AG20443 (cell line): ENCODE measurements at regions not wholly inside any gene's neighbourhood (a gene's known extent, or its start where the extent isn't known, plus 50 kb on each side); places are given as distances from the start of the nearest gene placed in this dataset.

Experiments used
- DNase-seq: peaks from one replicate; pipeline ENCODE4 v3.0.0; 2012; ENCODE audit warnings: low spot score, mixed read lengths

- no peak for DNase-seq
Measured at GRCh38 chr11:134742956-134743819, 331.1 kb upstream of the B3GAT1 start.

GRCh38 chr11:134742224-134742612 lies 330.2 kb upstream of the B3GAT1 start:
- no peak for DNase-seq

- no peak for DNase-seq
Measured at GRCh38 chr11:134741453-134742223, 329.6 kb upstream of the B3GAT1 start.

- no peak for DNase-seq
Measured at GRCh38 chr11:134740590-134741261, 328.7 kb upstream of the B3GAT1 start.

- DNase-seq: no peak
Measured at GRCh38 chr11:134739136-134739535, 327.1 kb upstream of the B3GAT1 start.

GRCh38 chr11:134738581-134738980 lies 326.5 kb upstream of the B3GAT1 start:
- DNase-seq: no peak

GRCh38 chr11:134737563-134738510 lies 325.8 kb upstream of the B3GAT1 start:
- DNase-seq: no peak

GRCh38 chr11:134736251-134736947 lies 324.4 kb upstream of the B3GAT1 start:
- no peak for DNase-seq

- no peak for DNase-seq
Measured at GRCh38 chr11:134734894-134735293, 322.9 kb upstream of the B3GAT1 start.

- DNase-seq: no peak
Measured at GRCh38 chr11:134734141-134734845, 322.3 kb upstream of the B3GAT1 start.

GRCh38 chr11:134733646-134734045 lies 321.6 kb upstream of the B3GAT1 start:
- DNase-seq: no peak

- no peak for DNase-seq
Measured at GRCh38 chr11:134731213-134731961, 319.3 kb upstream of the B3GAT1 start.

GRCh38 chr11:134730561-134731212 lies 318.6 kb upstream of the B3GAT1 start:
- DNase-seq: no peak

GRCh38 chr11:134730101-134730500 lies 318.1 kb upstream of the B3GAT1 start:
- DNase-seq: no peak

- DNase-seq: no peak
Measured at GRCh38 chr11:134728186-134728585, 316.1 kb upstream of the B3GAT1 start.

GRCh38 chr11:134727636-134728035 lies 315.6 kb upstream of the B3GAT1 start:
- DNase-seq: no peak

- no peak for DNase-seq
Measured at GRCh38 chr11:134727204-134727603, 315.2 kb upstream of the B3GAT1 start.

GRCh38 chr11:134725716-134726639 lies 313.9 kb upstream of the B3GAT1 start:
- no peak for DNase-seq
